NK-92 treated with Interleukin-12 subunit alpha and Interleukin-12 subunit beta, amount 100 ng/mL, for 24 hours (cell line): ENCODE measurements at regions not wholly inside any gene's neighbourhood (a gene's known extent, or its start where the extent isn't known, plus 50 kb on each side); places are given as distances from the start of the nearest gene placed in this dataset.

Experiments
- DNase-seq: peaks from one replicate; lab custom pipeline; 2025; lab: John Stamatoyannopoulos, UW

DNA sequence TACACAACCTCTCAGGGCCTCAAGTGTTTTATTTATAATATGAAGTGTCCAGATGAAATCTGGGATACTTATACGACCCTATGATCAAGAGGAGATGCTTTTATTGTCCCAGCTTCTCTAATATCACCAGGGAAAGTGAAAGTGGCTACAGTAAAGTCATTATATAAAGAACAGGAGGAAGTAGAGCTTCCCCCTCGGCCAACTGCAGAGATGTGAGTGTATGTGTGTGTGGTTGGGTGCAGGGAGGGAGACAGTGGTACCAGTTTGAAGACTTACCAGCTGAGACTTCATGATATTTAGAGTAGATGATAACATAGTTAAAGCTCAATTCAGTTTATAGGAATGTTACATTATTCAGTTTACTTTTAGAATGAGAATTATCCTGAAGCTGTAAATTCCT is 373.6 kb upstream of the DDI1 start:
- DNase-seq: no peak

DNA sequence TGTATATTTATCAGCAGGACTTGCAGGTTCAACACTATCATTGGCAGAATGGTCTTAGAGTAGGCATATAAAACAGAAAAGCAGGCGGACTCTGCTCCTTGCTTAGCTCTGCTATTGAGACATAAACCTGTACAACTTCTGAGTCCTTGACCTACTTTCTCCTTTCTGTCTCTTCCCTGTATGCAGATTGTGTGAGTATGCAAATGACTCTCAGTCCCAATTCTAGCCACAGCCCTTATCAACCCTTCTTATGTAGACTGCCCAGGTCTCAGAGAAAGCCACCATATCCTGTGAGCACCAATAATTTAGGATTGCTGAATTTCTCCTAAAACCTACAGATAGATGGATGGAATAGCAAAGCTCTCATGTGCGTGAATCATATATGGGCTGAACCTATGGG is 367.6 kb upstream of the DDI1 start:
- no peak for DNase-seq

DNA sequence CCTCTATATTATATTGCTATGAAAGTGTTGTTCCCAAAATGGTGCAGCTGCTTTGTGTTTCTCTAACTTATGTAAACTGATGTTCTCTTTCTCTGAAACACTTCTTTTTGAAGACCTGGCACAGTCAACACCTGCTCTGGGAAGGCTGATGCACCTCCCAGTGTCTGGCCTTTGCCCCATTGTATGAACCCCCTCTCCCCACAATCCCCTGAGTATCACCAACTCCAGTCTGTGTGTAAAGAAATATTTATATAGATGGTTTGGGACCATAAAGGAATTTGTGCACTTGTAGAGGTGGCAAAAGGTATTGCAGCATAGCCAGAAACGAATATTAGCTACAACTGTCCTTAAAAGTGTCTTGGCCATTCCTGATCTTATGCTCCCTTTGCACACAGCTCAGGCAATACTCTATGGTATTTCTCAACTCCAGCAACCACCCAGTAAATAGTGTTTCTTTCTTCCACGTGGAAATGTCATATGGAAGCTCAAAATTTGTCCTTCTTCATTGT is 365.2 kb upstream of the DDI1 start:
- DNase-seq: no peak

DNA sequence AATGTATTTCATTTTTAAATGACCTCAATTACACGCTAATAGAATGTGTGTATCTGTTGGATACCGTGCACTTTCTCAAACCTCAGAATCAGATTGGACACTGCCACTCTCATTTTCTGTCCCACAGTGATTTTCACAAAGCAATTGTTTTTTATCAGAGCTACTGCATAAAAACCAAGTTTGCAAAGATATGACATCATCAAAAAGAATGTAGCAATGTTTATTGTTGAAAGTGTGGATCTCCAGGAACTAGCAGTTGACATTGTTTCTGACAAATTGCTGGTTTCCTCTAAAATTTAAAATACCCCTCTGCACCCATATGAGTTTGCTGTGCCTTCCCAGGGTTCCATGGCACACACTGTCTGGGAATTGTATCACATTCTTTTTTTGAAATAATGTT is 362.7 kb upstream of the DDI1 start:
- no peak for DNase-seq

DNA sequence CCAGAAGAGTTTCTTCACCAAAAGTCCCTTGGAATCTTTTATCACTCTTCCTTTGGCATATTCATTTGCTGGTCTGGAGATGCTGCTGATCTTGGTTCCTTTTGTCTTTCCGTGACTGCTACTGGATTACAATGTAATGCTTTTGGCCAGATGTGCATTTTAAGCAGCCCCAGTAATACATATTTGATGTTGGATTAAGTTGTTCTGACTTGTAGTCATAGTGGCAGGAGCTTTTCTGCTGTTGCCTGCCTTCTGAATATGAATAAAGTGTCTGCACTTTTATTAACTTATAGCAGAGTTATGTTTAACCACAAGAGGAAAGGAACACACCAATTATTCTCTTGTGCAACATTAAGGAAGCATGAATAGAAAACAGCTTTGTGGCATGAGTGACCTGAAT is 360.0 kb upstream of the DDI1 start:
- no peak for DNase-seq

DNA sequence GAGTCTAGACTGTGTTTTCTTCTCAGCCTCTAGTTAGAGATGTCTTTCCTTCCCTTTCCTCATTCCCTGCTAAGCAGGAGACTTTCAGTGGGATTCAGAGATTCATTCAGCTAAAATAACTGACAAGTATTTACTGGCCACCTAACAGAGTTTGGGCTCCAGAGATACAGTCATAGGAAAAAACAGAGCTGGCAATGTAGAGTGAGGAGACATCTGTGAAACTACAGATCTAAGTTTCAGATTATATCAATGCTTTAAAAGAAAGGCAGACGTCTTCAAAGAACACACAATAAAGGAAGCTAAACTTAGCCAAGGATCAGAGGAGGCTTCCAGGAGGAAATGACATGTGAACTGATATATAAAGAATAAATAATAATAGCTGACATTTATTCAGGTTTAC is 355.6 kb upstream of the DDI1 start:
- no peak for DNase-seq

DNA sequence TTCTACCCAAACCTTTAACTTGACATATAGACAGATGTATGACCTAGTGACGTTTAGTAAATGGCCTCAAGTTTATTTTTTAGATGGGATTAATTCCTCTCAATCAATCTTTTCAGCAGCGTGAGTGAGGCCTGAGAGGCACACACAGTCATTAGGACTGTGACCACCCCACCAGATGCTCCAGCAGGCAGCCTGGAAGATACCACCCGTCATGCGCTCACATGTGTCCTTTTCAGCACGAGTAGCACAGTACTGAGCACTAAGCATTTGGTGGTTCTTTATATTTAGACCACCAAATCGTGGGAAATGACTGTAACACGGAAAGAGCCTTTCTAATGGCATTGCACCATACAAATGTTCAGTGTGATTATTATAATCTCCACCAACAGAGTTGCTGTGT is 354.6 kb upstream of the DDI1 start:
- DNase-seq: no peak

DNA sequence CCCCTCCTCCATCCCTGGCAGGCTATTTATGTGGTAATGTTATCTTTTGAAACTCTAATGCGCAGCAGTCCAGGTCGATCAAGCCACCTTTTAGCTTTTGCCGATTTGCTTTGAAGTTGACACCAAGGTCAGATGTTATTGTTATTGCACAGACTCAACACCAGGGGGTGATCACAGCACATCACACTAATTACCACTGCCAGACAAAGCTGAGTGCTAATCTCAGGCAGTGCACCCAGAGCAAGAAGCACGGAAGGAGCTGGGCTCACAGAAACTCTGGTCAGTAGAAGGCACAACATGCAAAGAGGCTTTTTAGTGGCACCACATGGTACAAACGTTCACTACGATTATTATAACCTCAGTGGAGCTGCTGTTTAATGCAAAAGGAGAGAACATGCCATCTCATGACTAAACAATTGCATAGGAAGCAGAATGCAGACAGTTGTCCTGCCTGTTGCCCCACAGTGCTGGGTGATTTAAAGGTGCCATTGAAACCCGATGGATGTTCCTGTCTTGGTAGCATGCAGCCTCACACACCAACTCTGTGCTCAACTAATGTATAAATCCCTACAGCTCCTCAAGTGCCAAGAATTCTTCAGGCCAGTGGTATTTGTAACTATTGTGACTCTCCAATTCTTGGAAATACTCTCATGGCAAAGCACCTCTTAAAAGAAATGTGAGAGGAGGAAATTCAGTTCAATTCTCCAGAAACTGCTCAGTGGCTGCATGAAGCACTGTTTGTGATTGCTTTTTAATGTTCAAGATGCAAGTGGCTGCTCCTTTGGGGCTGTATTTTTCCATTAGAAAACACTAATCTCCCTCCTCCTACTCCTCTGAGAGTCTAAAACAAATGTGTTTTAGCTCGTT is 353.9 kb upstream of the DDI1 start:
- DNase-seq: no peak

DNA sequence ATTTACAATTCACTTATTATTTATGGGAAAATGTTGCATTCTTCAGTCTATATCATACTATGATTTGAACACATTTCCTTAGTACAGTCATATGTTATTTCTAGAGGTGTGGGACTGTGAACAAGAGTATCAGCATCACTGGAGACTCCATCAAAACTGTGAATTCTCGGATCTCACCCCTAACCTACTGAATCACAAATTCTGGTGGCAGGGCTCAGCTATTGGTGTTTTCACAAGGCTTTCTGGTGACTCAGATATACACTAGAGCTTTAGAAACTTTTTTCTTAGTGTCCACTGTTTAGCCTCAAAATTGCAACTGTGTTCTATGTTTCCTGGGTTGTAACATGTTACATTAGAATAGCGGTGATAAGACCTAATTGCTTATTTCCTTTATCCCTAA is 352.9 kb upstream of the DDI1 start:
- no peak for DNase-seq

DNA sequence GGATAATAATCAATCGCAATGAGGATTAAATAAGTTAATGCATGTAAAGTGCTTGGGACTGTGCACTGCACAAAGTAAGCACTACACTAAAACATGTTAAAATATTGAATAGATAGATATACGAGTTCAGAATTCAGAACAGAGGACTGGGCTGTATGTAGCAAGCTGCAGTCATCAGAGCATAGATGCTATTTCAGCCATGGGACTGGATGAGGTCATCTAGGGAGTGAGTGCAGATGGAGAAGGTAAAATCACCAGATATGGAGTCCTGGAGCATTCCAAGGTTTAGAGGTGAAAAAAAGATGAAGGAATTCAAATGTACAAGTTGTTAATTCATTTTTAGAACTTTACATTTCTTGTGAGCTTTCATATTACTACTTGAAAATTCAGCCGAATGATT is 347.5 kb upstream of the DDI1 start:
- no peak for DNase-seq

DNA sequence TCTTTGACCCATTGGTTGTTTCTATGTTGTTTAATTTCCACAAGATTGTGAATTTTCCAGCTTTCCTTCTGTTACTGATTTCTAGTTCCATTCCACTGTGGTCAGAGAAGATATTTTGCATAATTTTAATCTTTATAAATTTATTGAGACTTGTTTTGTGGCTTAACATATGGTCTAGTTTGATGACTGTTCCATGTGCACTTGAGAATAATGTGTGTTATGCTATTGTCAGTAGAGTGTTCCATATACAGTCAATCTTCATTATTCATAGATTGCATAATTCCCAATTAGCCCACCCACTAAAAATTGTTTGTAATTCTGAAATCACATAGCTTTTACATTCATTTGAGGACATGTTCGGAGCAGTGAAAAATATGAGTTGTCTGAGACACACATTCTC is 346.1 kb upstream of the DDI1 start:
- no peak for DNase-seq

DNA sequence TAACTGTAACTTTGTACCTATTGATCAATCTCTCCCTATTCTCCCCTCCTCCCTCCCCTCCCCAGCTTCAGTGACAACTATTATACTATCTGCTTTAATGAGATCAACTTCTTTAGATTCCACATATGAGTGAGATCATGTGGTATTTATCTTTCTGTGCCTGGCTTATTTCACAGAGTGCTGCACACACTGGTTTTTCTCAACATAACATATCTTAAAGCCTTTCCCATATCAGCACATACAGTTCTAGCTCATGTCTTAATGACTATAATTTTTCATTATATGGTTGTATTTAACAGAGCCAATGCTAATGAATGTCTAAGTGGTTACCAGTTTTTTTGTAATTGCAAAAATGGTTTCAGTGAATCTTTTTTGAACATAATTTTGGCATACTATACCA is 340.3 kb upstream of the DDI1 start:
- no peak for DNase-seq

DNA sequence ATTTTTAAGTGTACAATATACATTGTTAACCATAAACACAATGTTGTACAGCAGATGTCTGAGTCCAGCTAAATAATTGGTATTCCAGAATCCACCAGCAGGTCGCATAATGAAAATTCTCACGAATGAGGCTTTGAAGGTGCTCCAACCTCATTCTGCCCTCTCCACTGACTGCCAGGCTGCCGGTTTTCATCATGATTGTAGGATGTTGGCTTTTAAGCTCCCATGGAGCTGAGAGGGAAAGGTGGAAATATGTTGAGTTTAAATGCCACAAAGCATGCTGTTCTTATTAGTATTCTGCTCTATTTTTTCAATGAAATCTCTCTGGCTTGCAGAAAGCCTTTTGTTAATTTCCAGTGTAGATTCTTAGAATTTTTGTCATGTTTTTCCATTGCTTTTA is 337.2 kb upstream of the DDI1 start:
- no peak for DNase-seq

DNA sequence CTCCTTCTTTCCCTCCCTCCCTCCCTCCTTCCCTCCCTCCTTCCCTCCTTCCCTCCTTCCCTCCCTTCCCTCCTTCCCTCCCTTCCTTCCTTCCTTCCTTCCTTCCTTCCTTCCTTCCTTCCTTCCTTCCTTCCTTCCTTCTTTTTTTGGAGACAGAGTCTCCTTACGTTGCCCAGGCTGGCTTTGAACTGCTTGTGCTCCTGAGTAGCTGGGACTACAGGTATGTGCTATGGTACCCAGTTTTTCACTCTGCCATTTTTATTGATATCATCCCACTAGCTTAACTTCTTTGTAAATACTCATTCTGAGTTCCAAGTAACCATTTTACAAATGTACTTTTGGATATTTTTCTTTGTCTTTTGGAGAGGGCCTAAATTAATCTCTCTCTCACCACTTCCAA is 336.8 kb upstream of the DDI1 start:
- DNase-seq: no peak

DNA sequence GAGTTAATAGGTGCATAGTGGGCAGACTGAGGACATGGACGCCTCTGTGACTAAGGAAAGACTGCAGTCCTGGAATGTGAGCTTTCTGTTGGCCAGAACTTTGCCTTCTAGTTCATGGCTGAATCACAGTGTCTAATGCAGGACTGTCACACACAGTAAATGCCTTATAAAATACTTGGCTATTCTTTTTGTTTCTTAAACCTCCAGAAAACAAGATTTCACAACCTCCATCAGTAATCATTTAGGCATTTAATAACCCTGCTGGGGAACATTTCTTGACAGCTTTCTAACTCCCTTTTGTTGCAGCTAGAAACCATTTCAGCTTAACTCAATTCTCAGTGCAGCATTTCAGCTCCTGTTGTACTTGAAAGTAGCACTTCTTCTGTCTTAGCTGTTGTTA is 335.8 kb upstream of the DDI1 start:
- DNase-seq: no peak

DNA sequence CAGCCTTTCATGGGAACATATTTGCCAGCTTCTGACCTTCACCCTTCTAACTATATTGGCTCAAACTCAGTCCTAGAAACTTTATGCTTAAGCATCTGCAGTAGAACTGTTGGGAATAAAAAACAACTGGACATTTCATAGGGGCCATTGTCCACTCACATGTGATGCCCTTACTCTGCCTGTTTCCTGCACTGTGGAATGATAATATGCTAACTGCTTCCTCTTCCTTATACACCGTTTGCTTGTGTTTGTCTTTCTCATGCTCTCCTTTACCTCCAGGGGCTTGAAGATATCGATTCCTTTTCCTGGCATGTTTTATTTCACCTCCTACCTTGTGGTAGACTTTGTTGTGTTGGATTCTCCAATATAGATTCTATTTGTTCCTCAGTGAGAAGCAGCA is 333.0 kb upstream of the DDI1 start:
- no peak for DNase-seq

DNA sequence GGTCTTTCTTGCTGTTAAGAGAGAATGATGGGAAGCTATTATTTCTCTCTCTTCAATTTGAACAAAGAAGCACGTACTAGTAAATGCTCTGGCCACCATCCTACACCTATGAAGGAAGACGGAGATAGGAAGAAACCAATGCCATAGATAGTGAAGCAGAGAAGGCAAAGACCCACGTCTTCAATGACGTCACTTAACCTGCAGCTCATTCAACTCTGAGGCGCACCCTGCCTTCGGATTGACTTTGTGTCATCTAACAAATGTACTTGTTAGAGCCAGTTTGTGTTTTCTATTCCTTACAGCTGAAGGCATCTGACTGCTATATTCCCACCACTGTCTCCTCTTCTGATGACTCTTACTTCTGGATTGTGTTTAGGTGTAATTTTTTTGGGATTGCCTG is 332.5 kb upstream of the DDI1 start:
- DNase-seq: no peak

DNA sequence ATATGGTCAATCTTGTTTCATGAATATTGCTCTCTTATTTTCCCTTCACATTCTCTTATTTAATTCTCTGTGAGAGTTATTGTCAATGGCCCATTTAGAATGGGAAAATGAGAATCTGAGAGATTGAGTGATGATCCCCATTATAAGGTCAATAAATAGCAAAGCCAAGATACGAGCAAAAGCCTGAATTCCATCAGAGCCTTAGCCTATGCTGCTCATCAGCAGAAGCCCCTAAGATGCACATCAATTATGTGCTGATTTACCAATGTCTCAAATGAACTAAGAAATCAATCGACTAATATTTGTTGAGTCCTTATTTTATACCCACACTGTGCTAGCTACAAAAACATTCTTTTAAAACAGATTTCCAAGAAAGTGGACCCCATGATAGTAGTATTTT is 330.8 kb upstream of the DDI1 start:
- no peak for DNase-seq

DNA sequence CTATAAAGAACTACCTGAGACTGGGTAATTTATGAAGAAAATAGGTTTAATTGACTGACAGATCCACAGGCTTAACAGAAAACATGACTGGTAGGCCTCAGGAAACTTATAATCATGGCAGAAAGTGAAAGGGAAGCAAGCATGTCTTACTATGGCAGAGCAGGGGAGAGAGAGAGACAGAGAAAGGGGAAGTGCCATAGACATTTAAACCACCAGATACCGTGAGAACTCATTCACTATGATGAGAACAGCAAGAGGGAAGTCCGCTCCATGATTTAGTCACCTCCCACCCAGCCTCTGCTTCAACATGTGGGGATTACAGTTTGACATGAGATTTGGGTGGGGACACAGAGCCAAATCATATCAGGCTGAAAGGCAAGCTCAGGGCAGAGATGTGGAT is 327.1 kb upstream of the DDI1 start:
- no peak for DNase-seq

DNA sequence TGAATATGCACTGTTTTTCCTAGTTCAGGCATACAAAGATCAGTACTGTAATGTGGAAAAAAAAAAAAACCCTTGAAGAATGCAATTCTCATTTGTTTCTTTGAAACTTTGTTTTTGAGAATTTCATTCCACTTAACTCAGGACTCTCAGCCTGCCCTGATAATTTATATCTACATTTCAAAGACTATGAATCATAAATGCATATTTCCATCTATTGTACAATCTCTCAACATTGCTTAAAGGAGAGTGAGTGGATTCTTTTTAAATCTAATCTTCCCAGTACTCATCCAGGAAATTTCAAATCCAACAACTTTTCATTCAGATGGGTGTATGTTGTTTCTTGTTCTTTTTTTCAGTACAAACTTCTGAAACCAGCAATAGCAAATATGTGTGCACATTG is 322.2 kb upstream of the DDI1 start:
- DNase-seq: no peak

DNA sequence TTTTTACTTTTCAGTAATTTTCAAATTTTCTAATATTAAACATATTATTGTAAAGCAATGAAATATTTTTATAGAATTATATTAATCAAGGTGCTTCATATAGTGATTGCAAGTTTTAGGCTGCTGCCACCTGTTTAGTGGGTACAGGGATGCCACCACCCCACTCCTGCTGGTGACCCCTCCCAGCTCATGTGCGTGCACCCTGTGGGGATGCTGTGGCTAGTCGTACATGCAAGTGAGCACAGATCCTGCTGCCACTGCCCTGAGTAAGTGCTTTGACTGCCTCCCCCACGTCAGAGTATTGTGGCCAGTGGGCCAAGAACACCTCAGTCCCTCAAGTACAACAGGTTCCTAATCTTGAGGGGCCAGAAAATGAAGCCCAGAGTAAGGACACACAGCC is 320.1 kb upstream of the DDI1 start:
- no peak for DNase-seq

DNA sequence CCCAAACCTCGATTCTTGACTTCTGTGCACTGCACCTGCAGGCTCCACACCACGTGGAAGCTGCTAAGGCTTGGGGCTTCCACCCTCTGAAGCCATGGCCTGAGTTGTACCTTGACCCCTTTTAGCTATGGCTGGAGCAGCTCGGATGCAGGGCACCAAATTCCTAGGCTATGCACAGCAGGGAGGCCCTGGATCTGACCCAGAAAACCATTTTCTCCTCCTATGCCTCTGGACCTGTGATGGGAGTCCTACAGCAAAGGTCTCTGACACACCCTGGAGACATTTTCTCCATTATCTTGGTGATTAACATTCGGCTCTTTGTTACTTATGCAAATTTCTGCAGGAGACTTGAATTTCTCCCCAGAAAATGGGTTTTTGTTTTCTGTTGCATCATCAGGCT is 309.2 kb upstream of the DDI1 start:
- no peak for DNase-seq

DNA sequence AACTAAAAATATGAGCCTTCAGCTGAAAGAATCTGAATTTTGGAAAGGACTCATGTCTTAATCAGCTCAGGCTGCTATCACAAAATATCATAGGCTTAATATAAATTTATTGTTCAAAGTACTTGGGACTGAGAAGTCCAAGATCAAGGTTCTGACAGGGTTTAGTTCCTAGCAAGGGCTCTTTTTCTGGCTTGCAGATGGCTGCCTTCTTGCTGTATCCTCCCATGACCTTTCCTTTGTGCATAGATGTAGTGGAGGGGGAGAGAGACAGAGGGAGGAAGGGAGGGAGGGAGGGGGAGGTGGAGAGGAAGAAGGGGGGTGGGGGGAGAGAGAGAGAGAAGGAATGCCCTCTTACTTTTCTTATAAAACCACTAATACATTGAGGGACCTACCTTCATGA is 306.8 kb upstream of the DDI1 start:
- no peak for DNase-seq
